ENCODE measurements at regions not wholly inside any gene's neighbourhood (a gene's known extent, or its start where the extent isn't known, plus 50 kb on each side); places are given as distances from the start of the nearest gene placed in this dataset.

DNA sequence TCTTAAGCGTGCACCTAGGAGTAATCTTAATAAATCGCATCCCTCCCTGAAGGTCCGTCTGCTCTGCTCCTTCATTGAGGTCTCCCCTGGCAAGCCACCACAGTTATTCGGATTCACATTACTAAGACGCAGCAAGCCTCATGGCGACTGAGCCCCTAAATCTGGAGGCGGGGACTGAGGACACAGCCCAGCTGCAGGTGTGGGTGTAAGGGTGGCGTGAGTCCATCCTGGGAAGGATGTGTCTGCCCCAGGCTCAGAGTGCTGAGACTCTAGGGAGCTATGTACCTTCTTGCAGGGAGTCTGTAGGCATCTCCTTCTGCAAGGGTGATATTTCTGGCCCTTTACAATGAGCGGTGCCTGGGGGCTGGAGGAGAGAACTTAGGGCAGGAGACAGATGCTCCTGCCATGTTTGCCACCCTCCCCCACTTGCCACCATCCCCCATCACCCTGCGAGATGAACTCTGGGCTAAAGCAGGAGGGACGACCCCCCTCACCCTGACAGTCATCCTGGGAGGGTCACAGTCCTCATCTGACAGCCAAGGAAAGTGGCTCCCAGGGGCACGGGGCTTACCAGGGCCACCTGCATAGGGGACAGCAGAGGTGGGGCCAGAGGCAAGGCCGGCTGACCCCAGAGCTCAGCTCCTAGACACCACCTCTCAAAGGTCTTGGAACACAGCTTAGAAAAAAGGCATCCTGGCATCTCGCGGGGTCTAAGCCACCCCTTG, 76.4 kb upstream of the FCN1 start:
- Histone ChIP-seq H3K4me3 (no peak overlapping the region), H3K4me1 (peaks cover 6 to 37% (median 7%) of the 10 kb centered on the region in 3 donors), H3K9me3 (no peaks in the 10 kb centered on the region), H3K27me3 (peaks cover 0 to 65% (median 0%) of the 10 kb centered on the region in 4 donors), H3K27ac (no peak overlapping the region), H3K36me3 (no peaks in the 10 kb centered on the region)
- no peak for DNase-seq
- intact Hi-C loops (cut with DNase I) = no loop called here
- WGBS, 2 donors = 76 to 89% methylated on average over 5 to 8 of the region's 15 CpGs
- TF ChIP-seq POLR2A (IDR thresholded peaks at IDR 0.05) = no peak
- TF ChIP-seq CTCF (IDR thresholded peaks at IDR 0.05) = no peak

GRCh38 chr9:134994926-134995791, 77.4 kb upstream of the FCN1 start:
- Histone ChIP-seq H3K27me3 (peaks cover 0 to 69% (median 0%) of the 10 kb centered on the region in 4 donors), H3K4me1 (peaks cover 6 to 37% (median 7%) of the 10 kb centered on the region in 3 donors), H3K4me3 (no peak overlapping the region), H3K9me3 (peaks cover 0 to 6% (median 5%) of the 10 kb centered on the region in 3 donors), H3K36me3 (no peaks in the 10 kb centered on the region), H3K27ac (no peak overlapping the region)
- no peak for DNase-seq
- TF ChIP-seq POLR2A (IDR thresholded peaks at IDR 0.05) = no peak
- no peak for TF ChIP-seq CTCF (IDR thresholded peaks at IDR 0.05)
- intact Hi-C loops (cut with DNase I) = no loop called here
- WGBS, 2 donors = 81 to 85% methylated on average over 17 to 18 of the region's 19 CpGs

GRCh38 chr9:134995792-134996120, 78.0 kb upstream of the FCN1 start:
- Histone ChIP-seq H3K27ac (no peak overlapping the region), H3K27me3 (peaks cover 0 to 73% (median 0%) of the 10 kb centered on the region in 4 donors), H3K4me3 (no peak overlapping the region), H3K36me3 (no peaks in the 10 kb centered on the region), H3K9me3 (peaks cover 0 to 12% (median 8%) of the 10 kb centered on the region in 3 donors), H3K4me1 (peaks cover 6 to 37% (median 7%) of the 10 kb centered on the region in 3 donors)
- 56 to 58% methylated on average over 10 of the region's 10 CpGs for WGBS, 2 donors
- DNase-seq = no peak
- intact Hi-C loops (cut with DNase I) = no loop called here
- TF ChIP-seq POLR2A (IDR thresholded peaks at IDR 0.05) (no peak), CTCF (IDR thresholded peaks at IDR 0.05) (no peak)

GRCh38 chr9:134996591-134997530, 79.1 kb upstream of the FCN1 start:
- no peaks in the 10 kb centered on the region for H3K36me3 ChIP-seq
- H3K27me3 ChIP-seq = peaks cover 0 to 72% (median 0%) of the 10 kb centered on the region in 4 donors
- H3K27ac ChIP-seq = no peak overlapping the region
- H3K4me1 ChIP-seq = peaks cover 6 to 37% (median 7%) of the 10 kb centered on the region in 3 donors
- peaks cover 0 to 23% (median 8%) of the 10 kb centered on the region in 3 donors for H3K9me3 ChIP-seq
- no peak for DNase-seq
- TF ChIP-seq CTCF (IDR thresholded peaks at IDR 0.05) (no peak), POLR2A (IDR thresholded peaks at IDR 0.05) (no peak)
- WGBS, 2 donors = 89 to 91% methylated on average over 17 to 18 of the region's 24 CpGs
- intact Hi-C loops (cut with DNase I) = no loop called here
- H3K4me3 ChIP-seq = no peak overlapping the region
